GM12878 (cell line): ENCODE measurements at regions not wholly inside any gene's neighbourhood (a gene's known extent, or its start where the extent isn't known, plus 50 kb on each side); places are given as distances from the start of the nearest gene placed in this dataset.

Experiments used
- BCLAF1 ChIP-seq: fragments of 450-650 bp; IDR thresholded peaks from 2 replicates; pipeline ENCODE4 v1.6.1; 2017; ENCODE audit warnings: antibody characterized with exemption, mild to moderate bottlenecking, moderate library complexity
- GABPA ChIP-seq: IDR thresholded peaks from 2 replicates; pipeline ENCODE4 v1.6.1; 2014; ENCODE audit warnings: antibody characterized with exemption, low read depth, mild to moderate bottlenecking, inconsistent platforms
- IRF3 ChIP-seq: fragments of 450-650 bp; IDR thresholded peaks from 2 replicates; pipeline ENCODE4 v1.6.1; 2014; ENCODE audit warnings: mild to moderate bottlenecking
- LARP7 ChIP-seq: fragments of 450-650 bp; IDR thresholded peaks from 2 replicates; pipeline ENCODE4 v1.6.1; 2017; ENCODE audit warnings: mild to moderate bottlenecking
- MEF2B ChIP-seq: fragments of 450-650 bp; IDR thresholded peaks from 2 replicates; pipeline ENCODE4 v1.6.1; 2018; ENCODE audit warnings: mild to moderate bottlenecking, moderate library complexity; ENCODE audit not compliant: partially characterized antibody, poor library complexity, severe bottlenecking
- RAD51 ChIP-seq: fragments of 450-650 bp; IDR thresholded peaks from 2 replicates; pipeline ENCODE4 v1.6.1; 2016; ENCODE audit warnings: moderate library complexity, mild to moderate bottlenecking, inconsistent platforms
- TBL1XR1 ChIP-seq: IDR thresholded peaks from 2 replicates; pipeline ENCODE4 v1.6.1; 2012; ENCODE audit warnings: low read depth, low read length, improper control_type of control experiment
- ZBTB33 ChIP-seq: fragments of 450-650 bp; IDR thresholded peaks from 2 replicates; pipeline ENCODE4 v1.6.1; 2017; ENCODE audit warnings: mild to moderate bottlenecking

GRCh38 chr3:30314757-30315325 is 291.6 kb upstream of the TGFBR2 start (continued):
- TF ChIP-seq BCLAF1: no peak
- TF ChIP-seq MEF2B: no peak
- no peak for TF ChIP-seq RAD51
- no peak for TF ChIP-seq ZBTB33
- TF ChIP-seq TBL1XR1: no peak
- no peak for TF ChIP-seq LARP7
- TF ChIP-seq GABPA: no peak
- TF ChIP-seq IRF3: no peak
